22Rv1 (cell line): ENCODE measurements at regions not wholly inside any gene's neighbourhood (a gene's known extent, or its start where the extent isn't known, plus 50 kb on each side); places are given as distances from the start of the nearest gene placed in this dataset.

Experiments used
- CTCF ChIP-seq: fragments of 450-650 bp; IDR thresholded peaks from 2 replicates; pipeline ENCODE4 v1.5.1; 2017; ENCODE audit warnings: mild to moderate bottlenecking
- ZFX ChIP-seq: fragments of 450-650 bp; IDR thresholded peaks from 2 replicates; pipeline ENCODE4 v1.6.1; 2017; ENCODE audit warnings: antibody characterized with exemption, borderline replicate concordance

- no peak for TF ChIP-seq CTCF
- TF ChIP-seq ZFX = no peak
Measured at GRCh38 chr11:20250644-20251247, 90.5 kb upstream of the DBX1 start.
